Calu3 (cell line): ENCODE measurements at regions not wholly inside any gene's neighbourhood (a gene's known extent, or its start where the extent isn't known, plus 50 kb on each side); places are given as distances from the start of the nearest gene placed in this dataset.
"Not testable (repeated sequence)": the region's sequence is repeated elsewhere in the genome, so short reads cannot be mapped to it uniquely, and the experiment has no call there.

Source experiments
- BruUV-seq: library from RNA; stranded (reverse); fragments of 400-500 nt; replicated peaks from 2 replicates; lab custom pipeline; 2021; lab: Mats Ljungman, UMichigan
- CTCF ChIA-PET: fragments of 300-600 bp; sonication (Branson Sonifier 250); formaldehyde crosslinking; loops from one replicate; lab custom pipeline; 2022; ENCODE audit warnings: antibody characterized with exemption; lab: Charles Lee
- DNase-seq: peaks from one replicate; pipeline ENCODE4 v3.0.0; 2022
- H3K27ac Mint-ChIP-seq: one replicate; pipeline ENCODE4 v1.8.0; 2022; ENCODE audit warnings: mixed read lengths; ENCODE audit not compliant: unreplicated experiment
- H3K27me3 Mint-ChIP-seq: one replicate; pipeline ENCODE4 v1.8.0; 2022; ENCODE audit warnings: mixed read lengths; ENCODE audit not compliant: unreplicated experiment
- H3K36me3 Mint-ChIP-seq: one replicate; pipeline ENCODE4 v1.8.0; 2022; ENCODE audit warnings: mild to moderate bottlenecking, moderate library complexity, mixed read lengths; ENCODE audit not compliant: insufficient read depth, unreplicated experiment
- H3K4me1 Mint-ChIP-seq: one replicate; pipeline ENCODE4 v1.8.0; 2022; ENCODE audit warnings: mild to moderate bottlenecking, low read depth, mixed read lengths; ENCODE audit not compliant: unreplicated experiment
- H3K4me3 Mint-ChIP-seq: one replicate; pipeline ENCODE4 v1.8.0; 2022; ENCODE audit warnings: mild to moderate bottlenecking, low read depth, moderate library complexity, mixed read lengths; ENCODE audit not compliant: unreplicated experiment
- H3K9me3 Mint-ChIP-seq: one replicate; pipeline ENCODE4 v1.8.0; 2022; ENCODE audit warnings: low read depth, mixed read lengths; ENCODE audit not compliant: unreplicated experiment
- CTCF ChIP-seq: fragments of 200-600 bp; IDR thresholded peaks from one replicate; pipeline ENCODE4 v1.8.0; 2022; ENCODE audit warnings: antibody characterized with exemption; ENCODE audit not compliant: unreplicated experiment
- intact Hi-C: fragments of 100-400 bp; cut with micrococcal nuclease; formaldehyde crosslinking; loops from one replicate; pipeline ENCODE4 v1.10.0; 2022; ENCODE audit not compliant: unreplicated experiment

GRCh38 chr4:66564901-66565651 is 894.8 kb upstream of the EPHA5 start:
- intact Hi-C loops = no loop called here
- no peaks in the 10 kb centered on the region for H3K27me3 Mint-ChIP-seq
- no peaks in the 10 kb centered on the region for H3K36me3 Mint-ChIP-seq
- no peak overlapping the region for H3K27ac Mint-ChIP-seq
- peaks cover 8% of the 10 kb centered on the region for H3K4me1 Mint-ChIP-seq
- no TSS peak for BruUV-seq
- no peak for DNase-seq
- no peak for TF ChIP-seq CTCF
- no peak overlapping the region for H3K4me3 Mint-ChIP-seq
- CTCF ChIA-PET = no interaction called here
- H3K9me3 Mint-ChIP-seq = no peaks in the 10 kb centered on the region

GRCh38 chr4:66562276-66562806 is 892.1 kb upstream of the EPHA5 start:
- Mint-ChIP-seq H3K4me1 (peaks cover 6% of the 10 kb centered on the region), H3K4me3 (no peak overlapping the region), H3K36me3 (no peaks in the 10 kb centered on the region), H3K27ac (no peak overlapping the region), H3K9me3 (no peaks in the 10 kb centered on the region), H3K27me3 (no peaks in the 10 kb centered on the region)
- intact Hi-C loops = no loop called here
- CTCF ChIA-PET = no interaction called here
- no peak for DNase-seq
- no peak for TF ChIP-seq CTCF
- no TSS peak for BruUV-seq

GRCh38 chr4:66561465-66562053 is 891.3 kb upstream of the EPHA5 start:
- H3K27me3 Mint-ChIP-seq, H3K36me3 Mint-ChIP-seq, BruUV-seq, DNase-seq, H3K27ac Mint-ChIP-seq, H3K4me3 Mint-ChIP-seq, CTCF ChIA-PET, H3K4me1 Mint-ChIP-seq, intact Hi-C loops, H3K9me3 Mint-ChIP-seq: not testable (repeated sequence)

GRCh38 chr4:66558651-66559050 is 888.4 kb upstream of the EPHA5 start:
- intact Hi-C loops = no loop called here
- Mint-ChIP-seq H3K4me1 (no peaks in the 10 kb centered on the region), H3K36me3 (no peaks in the 10 kb centered on the region), H3K4me3 (no peak overlapping the region), H3K27me3 (no peaks in the 10 kb centered on the region), H3K27ac (no peak overlapping the region), H3K9me3 (no peaks in the 10 kb centered on the region)
- DNase-seq = no peak
- CTCF ChIA-PET = no interaction called here
- no TSS peak for BruUV-seq
- no peak for TF ChIP-seq CTCF
